ENCODE measurements at regions not wholly inside any gene's neighbourhood (a gene's known extent, or its start where the extent isn't known, plus 50 kb on each side); places are given as distances from the start of the nearest gene placed in this dataset.

GRCh38 chr6:20269181-20269580, 56.9 kb upstream of the MBOAT1 start:
- TF ChIP-seq POLR2A (IDR thresholded peaks at IDR 0.05; ENCODE audit: low read length) (no peak), GATA1 (IDR thresholded peaks at IDR 0.05; ENCODE audit: low read depth, low read length) (no peak)

All from erythroblast (primary cell).